HUES64 (cell line): ENCODE measurements at regions not wholly inside any gene's neighbourhood (a gene's known extent, or its start where the extent isn't known, plus 50 kb on each side); places are given as distances from the start of the nearest gene placed in this dataset.
"Not testable (repeated sequence)": the region's sequence is repeated elsewhere in the genome, so short reads cannot be mapped to it uniquely, and the experiment has no call there.

Source experiments
- H3K27ac ChIP-seq: 2 replicates; pipeline ENCODE4 v1.7.0; 2013; ENCODE audit warnings: low read depth, low read length, inconsistent platforms
- H3K27me3 ChIP-seq: 2 replicates; pipeline ENCODE4 v1.6.1; 2013; ENCODE audit warnings: mild to moderate bottlenecking, low read length; ENCODE audit not compliant: insufficient read depth
- H3K36me3 ChIP-seq: 2 replicates; pipeline ENCODE4 v1.6.1; 2013; ENCODE audit warnings: mild to moderate bottlenecking, low read length; ENCODE audit not compliant: insufficient read depth
- H3K4me1 ChIP-seq: 2 replicates; pipeline ENCODE4 v1.6.1; 2013; ENCODE audit warnings: mild to moderate bottlenecking, low read length, moderate library complexity; ENCODE audit not compliant: insufficient read depth
- H3K4me3 ChIP-seq: 2 replicates; pipeline ENCODE4 v1.5.1; 2013; ENCODE audit warnings: mild to moderate bottlenecking, low read length, moderate library complexity
- H3K9ac ChIP-seq: 2 replicates; pipeline ENCODE4 v1.6.1; 2013; ENCODE audit warnings: mild to moderate bottlenecking, low read depth, low read length
- H3K9me3 ChIP-seq: 2 replicates; pipeline ENCODE4 v1.6.1; 2013; ENCODE audit warnings: low read depth, low read length; ENCODE audit not compliant: insufficient read depth
- WGBS: fragments of 150-250, 120-280 bp; methylation state at CpG from one replicate; pipeline ENCODE4 v1.1.7; 2013; ENCODE audit warnings: missing lambda C conversion rate; 5-methylcytosine and 5-hydroxymethylcytosine counted together

DNA sequence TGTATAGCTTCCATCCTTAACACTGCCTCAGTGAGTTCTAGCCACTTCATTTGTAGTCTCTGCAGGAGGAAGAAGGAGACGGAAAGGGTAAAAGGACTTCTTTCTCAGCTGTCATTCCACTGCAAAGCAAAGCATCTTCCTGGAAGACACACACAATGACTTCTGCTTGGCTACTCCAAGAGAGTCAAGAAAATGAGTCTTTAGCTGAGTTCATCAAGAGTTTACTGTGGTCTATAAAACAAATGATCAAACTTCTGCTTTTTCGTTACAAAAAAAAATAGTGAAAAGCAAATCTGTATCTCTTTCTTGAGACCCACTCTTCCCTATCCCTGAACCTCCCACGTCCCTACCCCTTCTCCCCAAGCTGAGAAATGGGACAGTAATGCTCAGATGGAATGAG lies 205.0 kb upstream of the AHR start:
- H3K27me3 ChIP-seq: no peaks in the 10 kb centered on the region
- H3K27ac ChIP-seq: no peak overlapping the region
- H3K4me1 ChIP-seq: no peaks in the 10 kb centered on the region
- H3K9me3 ChIP-seq: no peaks in the 10 kb centered on the region
- no peaks in the 10 kb centered on the region for H3K36me3 ChIP-seq
- no peak overlapping the region for H3K9ac ChIP-seq
- 100% methylated on average over 1 of the region's 3 CpGs for WGBS
- no peak overlapping the region for H3K4me3 ChIP-seq

DNA sequence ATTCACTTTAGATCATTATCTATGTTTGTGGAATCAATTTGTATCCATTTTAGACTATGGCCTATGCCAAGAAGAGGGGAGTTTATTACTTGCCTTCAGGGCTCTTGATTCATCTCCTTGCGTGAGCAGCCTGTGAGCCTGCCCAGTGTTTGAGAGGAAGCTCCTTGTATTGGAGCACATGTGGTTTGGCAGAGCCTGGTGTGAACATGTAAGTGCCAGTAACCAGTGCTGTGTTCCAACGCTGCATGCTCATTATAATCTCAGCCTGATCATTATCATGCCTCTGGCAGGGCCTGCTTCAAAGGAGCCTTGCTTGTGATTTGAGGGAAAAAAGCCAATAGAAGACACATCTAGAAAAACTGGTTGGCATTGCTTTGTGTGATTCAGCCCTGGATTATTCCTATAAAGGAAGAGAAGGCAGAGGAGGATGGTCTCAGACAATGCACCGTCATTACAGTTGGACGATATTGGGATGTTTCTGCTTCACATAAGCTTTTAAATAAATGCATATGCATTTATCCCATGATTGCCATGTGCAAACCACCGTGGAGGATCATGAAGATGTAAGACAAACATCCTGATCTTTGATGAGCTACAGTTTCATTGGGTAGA lies 203.4 kb upstream of the AHR start:
- 95% methylated on average over 5 of the region's 5 CpGs for WGBS
- no peaks in the 10 kb centered on the region for H3K4me1 ChIP-seq
- H3K4me3 ChIP-seq: no peak overlapping the region
- no peak overlapping the region for H3K9ac ChIP-seq
- H3K36me3 ChIP-seq: no peaks in the 10 kb centered on the region
- no peak overlapping the region for H3K27ac ChIP-seq
- H3K27me3 ChIP-seq: no peaks in the 10 kb centered on the region
- H3K9me3 ChIP-seq: no peaks in the 10 kb centered on the region

DNA sequence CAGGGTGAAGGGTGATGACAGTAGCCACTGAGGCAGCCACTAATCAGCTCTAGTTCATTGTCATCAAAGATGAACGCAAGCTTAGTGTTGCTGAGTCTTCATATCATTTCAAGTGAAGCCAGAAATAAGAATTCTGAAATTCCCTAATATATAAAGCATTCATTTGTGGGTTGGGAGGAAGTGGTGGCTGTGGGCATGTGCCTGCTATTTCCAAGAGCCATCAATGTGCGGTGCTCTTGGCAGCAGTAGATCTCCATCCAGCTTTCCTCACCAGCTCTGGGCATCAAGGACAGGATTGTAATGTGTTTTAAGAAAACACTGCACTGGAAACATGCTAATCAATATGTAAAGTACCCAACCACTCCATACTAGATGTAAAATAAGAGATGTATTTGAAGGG lies 202.5 kb upstream of the AHR start:
- Histone ChIP-seq H3K9ac (no peak overlapping the region), H3K9me3 (peaks cover 4% of the 10 kb centered on the region; the same call in 1 of the 2 replicates), H3K27me3 (no peaks in the 10 kb centered on the region), H3K27ac (no peak overlapping the region), H3K4me3 (no peak overlapping the region), H3K36me3 (no peaks in the 10 kb centered on the region), H3K4me1 (no peaks in the 10 kb centered on the region)
- WGBS: 94% methylated on average over 2 of the region's 2 CpGs

DNA sequence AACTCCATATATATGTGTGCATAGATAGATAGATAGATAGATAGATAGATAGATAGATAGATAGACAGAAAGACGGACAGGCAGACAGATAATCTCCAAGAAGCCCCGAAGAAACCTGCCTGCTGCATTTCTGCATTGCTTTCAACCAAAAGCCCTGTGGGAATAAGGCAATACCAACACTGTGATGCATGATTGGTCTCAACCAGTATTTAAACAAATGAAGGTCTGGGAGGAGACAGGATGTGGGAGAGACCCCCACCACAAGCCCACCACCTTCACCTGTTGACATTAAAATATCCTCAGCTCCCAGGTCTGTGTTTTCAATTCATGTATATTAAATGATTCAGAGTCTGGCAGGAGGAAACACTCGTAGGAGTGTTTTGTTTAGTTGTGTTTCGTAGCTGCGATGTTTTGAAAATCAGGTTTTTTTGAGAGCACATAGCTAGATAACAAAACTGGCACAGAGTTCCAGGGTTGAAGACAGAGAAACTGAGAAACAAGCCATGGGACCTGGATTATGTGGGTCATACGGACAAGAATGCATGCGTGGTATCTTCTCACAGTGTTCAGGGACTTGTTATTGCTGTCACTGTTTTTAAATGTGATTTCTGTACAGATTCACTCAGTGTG lies 200.7 kb upstream of the AHR start:
- no peaks in the 10 kb centered on the region for H3K36me3 ChIP-seq

DNA sequence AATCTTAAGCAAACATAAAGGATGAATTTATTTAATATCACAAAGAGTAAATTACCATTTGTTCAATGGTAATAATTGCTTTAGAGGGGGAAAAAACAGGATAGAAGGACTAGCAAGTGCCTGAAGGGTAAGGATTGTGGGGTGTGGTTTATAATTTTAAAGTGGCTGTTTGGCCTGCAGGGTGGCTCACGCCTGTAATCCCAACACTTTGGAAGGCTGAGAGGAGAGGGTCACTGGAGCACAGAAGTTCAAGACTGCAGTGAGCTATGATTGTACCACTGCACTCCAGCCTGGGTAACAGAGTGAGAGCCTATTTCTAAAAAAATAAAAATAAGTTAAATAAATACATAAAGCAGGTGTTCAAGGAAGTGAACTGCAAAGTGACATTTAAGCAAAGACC lies 199.9 kb upstream of the AHR start:
- Histone ChIP-seq H3K27me3 (no peaks in the 10 kb centered on the region), H3K36me3 (no peaks in the 10 kb centered on the region), H3K4me1 (peaks cover 6% of the 10 kb centered on the region; the same call in 1 of the 2 replicates), H3K4me3 (no peak overlapping the region), H3K9ac (no peak overlapping the region), H3K9me3 (peaks cover 9% of the 10 kb centered on the region), H3K27ac (no peak overlapping the region)
- WGBS: 91% methylated on average over 1 of the region's 1 CpG

More for the DNA sequence above, 200.7 kb upstream of the AHR start:
- no peak overlapping the region for H3K27ac ChIP-seq
- no peak overlapping the region for H3K4me3 ChIP-seq
- 93% methylated on average over 7 of the region's 7 CpGs for WGBS
- peaks cover 9% of the 10 kb centered on the region for H3K9me3 ChIP-seq
- peaks cover under 1% of the 10 kb centered on the region; the same call in 1 of the 2 replicates for H3K4me1 ChIP-seq
- no peak overlapping the region for H3K9ac ChIP-seq
- H3K27me3 ChIP-seq: no peaks in the 10 kb centered on the region

GRCh38 chr7:17099083-17099973 lies 199.1 kb upstream of the AHR start:
- Histone ChIP-seq H3K4me3 (no peak overlapping the region), H3K27me3 (no peaks in the 10 kb centered on the region), H3K36me3 (no peaks in the 10 kb centered on the region), H3K9ac (no peak overlapping the region), H3K27ac (no peak overlapping the region), H3K4me1 (peaks cover 6% of the 10 kb centered on the region; the same call in 1 of the 2 replicates), H3K9me3 (peaks cover 9% of the 10 kb centered on the region)
- WGBS: 95% methylated on average over 11 of the region's 12 CpGs

DNA sequence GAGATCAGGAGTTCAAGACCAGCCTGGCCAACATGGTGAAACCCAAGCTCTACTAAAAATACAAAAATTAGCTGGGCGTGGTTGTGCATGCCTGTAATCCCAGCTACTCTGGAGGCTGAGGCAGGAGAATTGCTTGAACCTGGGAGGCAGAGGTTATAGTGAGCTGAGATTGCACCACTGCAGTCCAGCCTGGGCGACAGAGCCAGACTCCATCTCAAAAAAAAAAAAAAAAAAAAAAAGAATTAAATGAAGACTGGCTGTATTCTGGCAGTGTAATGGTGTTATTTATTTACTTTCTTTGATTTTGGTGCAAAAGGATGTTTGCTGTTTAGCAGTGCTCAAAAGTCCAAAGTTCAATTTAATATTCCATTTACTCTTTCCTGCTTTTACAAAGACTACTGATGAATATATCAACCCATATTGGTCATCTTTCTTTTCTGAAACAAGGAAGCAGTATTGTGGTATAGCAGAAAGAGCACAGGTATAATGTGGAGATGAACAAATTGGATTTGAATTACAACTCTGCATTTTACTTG lies 198.4 kb upstream of the AHR start:
- 94% methylated on average over 1 of the region's 2 CpGs for WGBS
- H3K36me3 ChIP-seq, H3K9me3 ChIP-seq, H3K27ac ChIP-seq, H3K4me3 ChIP-seq, H3K9ac ChIP-seq, H3K4me1 ChIP-seq, H3K27me3 ChIP-seq: not testable (repeated sequence)

- Histone ChIP-seq H3K36me3 (no peaks in the 10 kb centered on the region), H3K4me3 (no peak overlapping the region), H3K9ac (no peak overlapping the region), H3K27me3 (no peaks in the 10 kb centered on the region), H3K27ac (no peak overlapping the region), H3K9me3 (peaks cover 9% of the 10 kb centered on the region), H3K4me1 (peaks cover 6% of the 10 kb centered on the region; the same call in 1 of the 2 replicates)
- WGBS: 95% methylated on average over 6 of the region's 6 CpGs
These were observed 197.2 kb upstream of the AHR start for GRCh38 chr7:17101207-17101696.

- Histone ChIP-seq H3K27ac (no peak overlapping the region; the same call in 1 of the 2 replicates), H3K4me1 (peaks cover 10% of the 10 kb centered on the region; the same call in 1 of the 2 replicates), H3K36me3 (no peaks in the 10 kb centered on the region), H3K27me3 (no peaks in the 10 kb centered on the region), H3K9ac (no peak overlapping the region), H3K9me3 (peaks cover 9% of the 10 kb centered on the region), H3K4me3 (no peak overlapping the region)
- WGBS: 56% methylated on average over 3 of the region's 4 CpGs
These were observed 195.3 kb upstream of the AHR start for GRCh38 chr7:17103170-17103569.

DNA sequence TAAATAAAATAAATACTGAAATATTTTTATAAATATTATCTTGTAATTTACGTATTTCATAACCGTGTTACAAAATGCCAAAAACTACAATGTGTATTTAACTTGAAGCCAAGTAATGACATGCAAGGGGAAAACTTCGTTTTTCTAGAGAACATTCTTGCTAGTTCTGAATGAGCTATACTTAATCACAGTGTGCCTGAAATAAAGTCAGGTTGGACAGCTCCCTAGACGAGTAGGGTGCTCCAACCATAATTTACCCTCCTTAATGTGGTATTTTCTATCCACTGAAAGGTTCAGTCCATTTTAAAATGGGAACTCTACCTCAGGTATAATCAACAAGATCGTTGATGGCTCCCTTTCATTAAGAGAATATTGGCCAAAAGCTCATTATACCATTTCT lies 194.5 kb upstream of the AHR start:
- Histone ChIP-seq H3K4me3 (no peak overlapping the region), H3K4me1 (peaks cover 13% of the 10 kb centered on the region; the same call in 1 of the 2 replicates), H3K27me3 (no peaks in the 10 kb centered on the region), H3K27ac (no peak overlapping the region), H3K9me3 (peaks cover 9% of the 10 kb centered on the region), H3K36me3 (no peaks in the 10 kb centered on the region), H3K9ac (no peak overlapping the region)
- 71% methylated on average over 4 of the region's 5 CpGs for WGBS

GRCh38 chr7:17104419-17104818 lies 194.0 kb upstream of the AHR start:
- Histone ChIP-seq H3K9ac (no peak overlapping the region), H3K4me3 (no peak overlapping the region), H3K27me3 (no peaks in the 10 kb centered on the region), H3K9me3 (peaks cover 9% of the 10 kb centered on the region), H3K36me3 (no peaks in the 10 kb centered on the region), H3K4me1 (peaks cover 13% of the 10 kb centered on the region; the same call in 1 of the 2 replicates), H3K27ac (no peak overlapping the region)
- WGBS: 95% methylated on average over 2 of the region's 3 CpGs
